ENCODE measurements at regions not wholly inside any gene's neighbourhood (a gene's known extent, or its start where the extent isn't known, plus 50 kb on each side); places are given as distances from the start of the nearest gene placed in this dataset.

DNA sequence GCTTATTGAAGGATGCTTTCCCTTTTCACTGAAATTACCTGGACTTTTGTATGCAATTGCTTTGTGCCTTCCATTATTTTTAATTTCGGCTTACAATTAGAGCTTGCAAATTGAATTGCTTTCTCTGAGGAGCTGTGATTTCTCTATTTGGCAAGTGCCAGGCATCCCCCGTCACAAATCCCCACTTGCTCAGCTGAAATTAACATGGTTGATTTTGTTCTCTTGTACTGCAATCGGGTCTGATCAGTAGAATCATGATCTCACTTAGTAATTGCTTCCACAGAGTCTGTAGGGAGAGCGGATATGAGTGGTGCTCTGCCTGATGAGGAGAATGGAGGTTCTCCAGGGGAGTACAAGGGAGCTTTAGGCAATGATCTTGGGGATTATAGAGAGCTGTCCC lies 495.5 kb upstream of the SGCD start:
- TF ChIP-seq, protein P1, sequence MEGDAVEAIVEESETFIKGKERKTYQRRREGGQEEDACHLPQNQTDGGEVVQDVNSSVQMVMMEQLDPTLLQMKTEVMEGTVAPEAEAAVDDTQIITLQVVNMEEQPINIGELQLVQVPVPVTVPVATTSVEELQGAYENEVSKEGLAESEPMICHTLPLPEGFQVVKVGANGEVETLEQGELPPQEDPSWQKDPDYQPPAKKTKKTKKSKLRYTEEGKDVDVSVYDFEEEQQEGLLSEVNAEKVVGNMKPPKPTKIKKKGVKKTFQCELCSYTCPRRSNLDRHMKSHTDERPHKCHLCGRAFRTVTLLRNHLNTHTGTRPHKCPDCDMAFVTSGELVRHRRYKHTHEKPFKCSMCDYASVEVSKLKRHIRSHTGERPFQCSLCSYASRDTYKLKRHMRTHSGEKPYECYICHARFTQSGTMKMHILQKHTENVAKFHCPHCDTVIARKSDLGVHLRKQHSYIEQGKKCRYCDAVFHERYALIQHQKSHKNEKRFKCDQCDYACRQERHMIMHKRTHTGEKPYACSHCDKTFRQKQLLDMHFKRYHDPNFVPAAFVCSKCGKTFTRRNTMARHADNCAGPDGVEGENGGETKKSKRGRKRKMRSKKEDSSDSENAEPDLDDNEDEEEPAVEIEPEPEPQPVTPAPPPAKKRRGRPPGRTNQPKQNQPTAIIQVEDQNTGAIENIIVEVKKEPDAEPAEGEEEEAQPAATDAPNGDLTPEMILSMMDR (IDR thresholded peaks at IDR 0.05), result no peak
- intact Hi-C loops (cut with DNase I, micrococcal nuclease), result no loop called here
- H3K36me3 ChIP-seq (ENCODE audit: low read depth), result no peaks in the 10 kb centered on the region
- ATAC-seq, result no peak
- H3K4me3 ChIP-seq, result no peak overlapping the region
- H3K9me3 ChIP-seq, result no peaks in the 10 kb centered on the region
- no peak for DNase-seq
- H3K4me1 ChIP-seq (ENCODE audit: low read depth), result no peaks in the 10 kb centered on the region

DNA sequence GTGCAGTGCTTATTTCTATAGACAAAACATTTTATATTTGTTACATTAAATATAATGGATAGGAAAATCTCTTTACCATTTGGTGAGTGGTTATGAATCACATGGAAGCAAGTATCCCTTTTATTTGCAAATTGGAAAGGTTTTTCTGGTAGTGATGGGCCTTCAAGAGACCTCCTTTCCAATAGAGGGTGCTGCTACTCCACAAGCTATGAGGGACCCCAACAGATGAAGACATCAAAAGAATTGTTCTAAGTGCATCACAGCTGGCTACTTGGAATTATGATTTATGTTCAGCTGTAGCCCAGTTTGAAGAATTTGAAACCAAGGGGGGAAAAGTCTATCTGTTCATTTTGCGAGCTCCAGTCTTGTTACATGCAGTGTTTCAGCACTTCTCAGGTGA lies 493.7 kb upstream of the SGCD start:
- Histone ChIP-seq H3K9me3 (no peaks in the 10 kb centered on the region), H3K4me1 (ENCODE audit: low read depth) (no peaks in the 10 kb centered on the region), H3K36me3 (ENCODE audit: low read depth) (no peaks in the 10 kb centered on the region), H3K4me3 (no peak overlapping the region)
- DNase-seq (no peak), ATAC-seq (no peak)
- TF ChIP-seq, protein P1 (IDR thresholded peaks at IDR 0.05), result no peak
- intact Hi-C loops (cut with DNase I, micrococcal nuclease), result no loop called here

DNA sequence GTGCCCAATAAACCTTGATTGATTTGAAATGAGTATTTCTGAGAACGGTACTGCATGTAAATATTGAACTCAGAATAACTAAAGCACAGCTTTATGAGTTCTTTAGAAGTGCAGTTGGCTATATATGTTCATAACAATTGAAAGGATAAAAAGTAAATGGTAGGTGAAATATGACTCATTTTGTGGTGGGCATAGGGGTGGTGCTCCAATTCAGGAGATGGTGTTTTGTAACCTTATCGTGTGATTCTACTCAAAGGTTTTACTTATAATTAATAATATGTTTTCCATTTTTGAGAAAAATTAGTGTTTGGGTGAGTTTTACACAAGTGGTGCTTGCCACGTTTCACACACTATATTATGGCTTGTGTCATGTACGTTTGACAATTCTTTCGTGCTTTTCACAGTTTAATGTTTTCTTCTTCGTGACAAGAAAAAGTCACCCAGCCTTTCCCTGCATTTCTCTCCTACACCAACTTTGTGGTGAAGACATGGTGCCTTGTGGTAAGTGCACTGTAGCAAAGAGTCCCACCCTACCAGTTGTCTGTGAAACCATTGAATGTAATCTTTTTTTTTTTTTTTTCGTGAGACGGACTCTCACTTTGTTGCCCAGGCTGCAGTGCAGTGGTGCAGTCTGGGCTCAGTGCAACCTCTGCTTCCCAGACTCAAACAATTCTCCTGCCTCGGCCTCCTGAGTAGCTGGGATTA lies 492.5 kb upstream of the SGCD start:
- Histone ChIP-seq H3K4me3 (no peak overlapping the region), H3K4me1 (ENCODE audit: low read depth) (no peaks in the 10 kb centered on the region), H3K36me3 (ENCODE audit: low read depth) (no peaks in the 10 kb centered on the region), H3K9me3 (no peaks in the 10 kb centered on the region)
- no peak for DNase-seq
- intact Hi-C loops (cut with DNase I, micrococcal nuclease), result no loop called here
- ATAC-seq, result no peak
- TF ChIP-seq, protein P1 (IDR thresholded peaks at IDR 0.05), result no peak

DNA sequence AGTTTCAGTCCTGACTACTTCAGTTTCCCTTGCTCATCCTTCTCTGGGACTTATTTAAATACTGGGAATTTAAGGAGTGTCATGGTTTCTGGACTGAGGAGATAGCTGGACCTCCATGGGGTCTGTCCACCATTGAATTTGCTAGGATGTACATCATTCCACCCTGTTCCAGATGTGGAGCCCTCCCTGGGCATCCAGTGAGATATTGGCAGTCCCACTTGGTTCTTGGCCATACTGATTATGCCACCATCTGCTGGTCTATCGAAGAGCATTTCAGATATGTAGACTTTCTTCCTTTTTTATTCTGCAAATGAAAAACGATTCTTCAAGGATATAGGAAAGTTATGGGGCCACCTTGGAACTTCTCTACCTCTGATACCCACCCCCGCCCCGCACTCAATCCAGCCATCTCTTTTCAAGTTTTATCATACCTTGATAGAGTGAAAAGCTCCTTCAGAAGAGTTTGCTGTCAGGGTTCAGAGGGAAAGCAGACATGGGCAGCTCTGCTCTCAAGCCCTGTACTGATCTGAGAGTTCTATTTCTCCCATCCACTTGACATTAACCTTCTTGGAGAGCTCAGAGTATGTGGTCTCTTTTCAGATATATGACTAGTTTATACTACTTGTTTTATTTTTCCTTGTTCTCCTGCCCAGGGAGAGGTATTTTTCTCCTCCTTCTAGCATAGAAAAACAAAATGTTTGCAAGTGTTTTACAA lies 490.7 kb upstream of the SGCD start:
- intact Hi-C loops (cut with DNase I, micrococcal nuclease), result no loop called here
- ATAC-seq (no peak), DNase-seq (no peak)
- Histone ChIP-seq H3K9me3 (no peaks in the 10 kb centered on the region), H3K36me3 (ENCODE audit: low read depth) (no peaks in the 10 kb centered on the region), H3K4me3 (no peak overlapping the region), H3K4me1 (ENCODE audit: low read depth) (no peaks in the 10 kb centered on the region)
- TF ChIP-seq, protein P1 (IDR thresholded peaks at IDR 0.05), result no peak

DNA sequence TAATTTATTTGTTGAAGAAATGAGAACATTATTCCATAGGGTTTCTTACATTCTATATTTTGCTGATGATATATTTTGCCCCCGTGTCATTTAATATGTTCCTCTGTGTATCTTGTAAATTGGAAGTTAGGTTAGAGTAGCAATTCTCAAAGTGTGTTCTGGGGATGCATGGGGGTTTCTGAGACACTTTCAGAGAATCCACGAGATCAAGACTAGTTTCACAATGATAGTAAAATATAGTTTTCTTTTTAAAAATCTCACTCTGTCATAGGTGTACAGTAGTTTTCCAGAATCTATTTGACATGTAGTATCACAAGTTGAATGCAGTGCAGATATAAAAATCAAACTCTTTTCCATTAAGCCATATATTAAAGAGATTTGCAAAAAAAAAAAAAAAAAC lies 488.6 kb upstream of the SGCD start:
- no peak overlapping the region for H3K4me3 ChIP-seq
- intact Hi-C loops (cut with DNase I, micrococcal nuclease), result no loop called here
- no peaks in the 10 kb centered on the region for H3K36me3 ChIP-seq (ENCODE audit: low read depth)
- DNase-seq, result no peak
- no peaks in the 10 kb centered on the region for H3K9me3 ChIP-seq
- TF ChIP-seq, protein P1 (IDR thresholded peaks at IDR 0.05), result no peak
- no peaks in the 10 kb centered on the region for H3K4me1 ChIP-seq (ENCODE audit: low read depth)
- no peak for ATAC-seq

Data from mucosa of descending colon (tissue), 3 donors.